ENCODE measurements at regions not wholly inside any gene's neighbourhood (a gene's known extent, or its start where the extent isn't known, plus 50 kb on each side); places are given as distances from the start of the nearest gene placed in this dataset.

GRCh38 chrX:116961872-116962582 lies 499.3 kb upstream of the CT83 start:
- Histone ChIP-seq H3K23ac (ENCODE audit: insufficient read length, low read depth, low read length) (no peak overlapping the region), H4K91ac (ENCODE audit: insufficient read length, low read depth, low read length) (no peak overlapping the region), H3K27me3 (ENCODE audit: insufficient read depth, low read length) (no peaks in the 10 kb centered on the region), H3K27ac (ENCODE audit: insufficient read length, low read depth, low read length) (no peak overlapping the region), H2AK5ac (ENCODE audit: insufficient read length, low read length) (no peak overlapping the region), H4K20me1 (ENCODE audit: control insufficient read depth, insufficient read depth, insufficient read length) (no peaks in the 10 kb centered on the region), H3K79me2 (ENCODE audit: insufficient read depth, low read length) (no peaks in the 10 kb centered on the region), H3T11ph (ENCODE audit: low read length) (no peak overlapping the region), H2BK120ac (ENCODE audit: low read depth, low read length, poor library complexity, severe bottlenecking) (no peak overlapping the region), H2BK20ac (ENCODE audit: low read depth, low read length, poor library complexity, severe bottlenecking) (no peak overlapping the region), H3K9me3 (ENCODE audit: control insufficient read depth, low read depth, low read length) (no peaks in the 10 kb centered on the region), H4K5ac (ENCODE audit: insufficient read length, low read depth, low read length) (no peak overlapping the region), H4K8ac (replicated peaks; ENCODE audit: insufficient read length, low read depth, low read length) (no peak overlapping the region), H3K14ac (ENCODE audit: insufficient read depth, low read length) (no peak overlapping the region), H3K9ac (ENCODE audit: extremely low read depth, insufficient read length, low read length) (no peak overlapping the region), H3K4me1 (ENCODE audit: insufficient read depth, low read length) (no peaks in the 10 kb centered on the region), H3K18ac (ENCODE audit: insufficient read length, low read depth, low read length) (no peak overlapping the region), H3K79me1 (ENCODE audit: insufficient read depth, low read depth, low read length, poor library complexity, severe bottlenecking) (no peaks in the 10 kb centered on the region), H2BK5ac (ENCODE audit: insufficient read length, low read length) (no peak overlapping the region), H2BK12ac (ENCODE audit: insufficient read length, low read depth, low read length) (no peak overlapping the region), H2BK15ac (ENCODE audit: low read depth, low read length) (no peak overlapping the region), H3K23me2 (ENCODE audit: insufficient read length, low read depth, low read length, poor library complexity, severe bottlenecking) (no peaks in the 10 kb centered on the region), H3K4me2 (ENCODE audit: insufficient read depth, insufficient read length, low read length) (no peak overlapping the region), H3K4ac (ENCODE audit: low read depth, low read length) (no peak overlapping the region), H3K56ac (ENCODE audit: insufficient read length, low read depth, low read length) (no peak overlapping the region), H2AFZ (ENCODE audit: low read length) (no peak overlapping the region)
- H3K27ac Mint-ChIP-seq: peak overlapping the region in 2 of 3 experiments; percentile 59 to 79; a peak in 2 of 7 replicates
- DNase-seq: peak; percentile 67
- H3K9me3 Mint-ChIP-seq: peaks cover 3 to 6% of the 10 kb centered on the region in 2 experiments; a peak in 3 of 5 replicates
- H3K4me3 Mint-ChIP-seq: no peak overlapping the region
- peak; percentile 60 for TF ChIP-seq CTCF (conservative IDR thresholded peaks at IDR 0.05)
- no CpG with 5 or more reads among the region's 7 CpGs for WGBS (ENCODE audit: extremely low coverage, insufficient read length, low lambda C conversion rate)
- H3K27me3 Mint-ChIP-seq (ENCODE audit: low read depth): no peaks in the 10 kb centered on the region
- peaks cover 0 to 2% (median 0%) of the 10 kb centered on the region in 3 experiments; a peak in 3 of 7 replicates for H3K36me3 Mint-ChIP-seq (ENCODE audit: insufficient read depth in 1 of 3, low read depth in 3 of 3)
- H3K4me1 Mint-ChIP-seq: peaks cover 7 to 10% of the 10 kb centered on the region in 2 experiments; a peak in 2 of 4 replicates
